ENCODE measurements at regions not wholly inside any gene's neighbourhood (a gene's known extent, or its start where the extent isn't known, plus 50 kb on each side); places are given as distances from the start of the nearest gene placed in this dataset.

DNA sequence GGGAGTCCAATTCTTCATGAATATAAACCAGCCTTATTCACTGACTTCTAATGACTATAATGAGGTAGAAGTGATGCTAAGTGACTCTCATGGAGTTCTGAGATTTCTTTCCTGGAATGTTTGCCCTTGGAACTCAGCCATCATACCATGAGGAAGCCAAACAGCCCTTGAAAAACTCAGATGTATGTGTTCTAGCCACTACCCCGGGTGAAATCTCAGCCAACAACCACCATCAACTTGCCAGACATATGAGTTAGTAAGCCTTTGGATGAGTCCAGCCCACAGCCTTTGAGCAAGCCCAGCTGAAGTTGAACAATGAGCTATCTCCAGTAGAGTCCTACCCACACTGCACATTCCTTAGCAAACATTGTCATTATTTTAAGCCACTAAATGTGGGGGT, 149.5 kb downstream of the SLC6A15 start:
- no peak for TF ChIP-seq POLR2A (IDR thresholded peaks at IDR 0.05)
- TF ChIP-seq CTCF (IDR thresholded peaks at IDR 0.05), result no peak
- TF ChIP-seq POLR2AphosphoS5 (IDR thresholded peaks at IDR 0.05), result no peak

All from upper lobe of left lung (tissue), 4 donors.